Immature natural killer cell (primary cell): ENCODE measurements at regions not wholly inside any gene's neighbourhood (a gene's known extent, or its start where the extent isn't known, plus 50 kb on each side); places are given as distances from the start of the nearest gene placed in this dataset.
"Not testable (repeated sequence)": the region's sequence is repeated elsewhere in the genome, so short reads cannot be mapped to it uniquely, and the experiment has no call there.

Experiments used
- DNase-seq, 3 donors: peaks; one replicate each; pipeline ENCODE4 v3.0.0; 2022; ENCODE audit warnings: mixed read lengths in 1 of 3
- H3K27ac Mint-ChIP-seq, 6 donors: one replicate each; pipeline ENCODE4 v1.8.0; 2020; ENCODE audit warnings: mixed read lengths in 6 of 6, mild to moderate bottlenecking in 5 of 6, inconsistent platforms in 4 of 6, moderate library complexity in 3 of 6
- H3K27me3 Mint-ChIP-seq, 3 donors: one replicate each; pipeline ENCODE4 v1.8.0; 2020 to 2021; ENCODE audit warnings: low read depth in 3 of 3, mild to moderate bottlenecking in 3 of 3, mixed read lengths in 3 of 3, moderate library complexity in 3 of 3, inconsistent platforms in 1 of 3
- H3K36me3 Mint-ChIP-seq, 3 donors: one replicate each; pipeline ENCODE4 v1.8.0; 2020; ENCODE audit warnings: mixed read lengths in 3 of 3, inconsistent platforms in 2 of 3, mild to moderate bottlenecking in 2 of 3
- H3K4me1 Mint-ChIP-seq, 2 donors: one replicate each; pipeline ENCODE4 v1.8.0; 2020; ENCODE audit warnings: inconsistent platforms in 2 of 2, mild to moderate bottlenecking in 2 of 2, mixed read lengths in 2 of 2, moderate library complexity in 1 of 2
- H3K4me3 Mint-ChIP-seq, 5 donors: one replicate each; pipeline ENCODE4 v1.8.0; 2020; ENCODE audit warnings: mild to moderate bottlenecking in 5 of 5, mixed read lengths in 5 of 5, inconsistent platforms in 3 of 5, moderate library complexity in 3 of 5
- H3K9me3 Mint-ChIP-seq, 6 donors: one replicate each; pipeline ENCODE4 v1.8.0; 2020; ENCODE audit warnings: mild to moderate bottlenecking in 6 of 6, mixed read lengths in 6 of 6, inconsistent platforms in 4 of 6, moderate library complexity in 3 of 6

DNA sequence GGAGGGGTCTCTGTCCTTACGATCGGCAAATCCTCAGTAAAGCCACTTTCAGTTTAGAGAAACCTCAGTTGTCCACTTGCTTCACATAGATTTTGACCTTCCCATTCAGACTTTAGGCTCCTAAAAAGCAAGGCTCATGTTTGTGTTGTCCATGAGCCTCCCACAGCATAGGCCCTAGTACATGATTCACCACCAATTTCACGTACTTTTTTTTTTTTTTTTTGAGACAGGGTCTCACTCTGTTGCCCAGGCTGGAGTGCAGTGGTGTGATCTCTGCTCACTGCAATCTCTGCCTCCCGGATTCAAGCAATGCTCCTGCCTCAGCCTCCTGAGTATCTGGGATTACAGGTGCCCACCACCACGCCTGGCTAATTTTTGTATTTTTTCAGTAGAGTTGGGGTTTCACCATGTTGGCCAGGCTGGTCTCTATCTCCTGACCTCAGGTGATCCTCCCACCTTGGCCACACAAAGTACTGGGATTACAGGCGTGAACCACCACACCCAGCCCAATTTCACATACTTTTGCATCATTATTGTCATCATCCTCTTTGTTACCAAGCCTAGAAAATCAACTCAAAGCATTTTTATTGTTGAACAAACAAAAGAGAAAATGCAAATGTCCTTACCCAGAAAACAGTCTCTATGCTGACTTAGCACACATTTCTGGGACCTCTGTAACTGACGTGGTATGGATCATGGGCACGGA, 83.8 kb downstream of the VCPKMT start:
- DNase-seq, H3K4me3 Mint-ChIP-seq, H3K9me3 Mint-ChIP-seq, H3K27me3 Mint-ChIP-seq: not testable (repeated sequence)
- H3K36me3 Mint-ChIP-seq: peaks cover 10 to 46% (median 24%) of the 10 kb centered on the region in 3 donors
- peaks cover 33 to 48% of the 10 kb centered on the region in 2 donors for H3K4me1 Mint-ChIP-seq
- peak overlapping the region in 4 of 6 donors; percentile 16 to 65 (median 52) for H3K27ac Mint-ChIP-seq

DNA sequence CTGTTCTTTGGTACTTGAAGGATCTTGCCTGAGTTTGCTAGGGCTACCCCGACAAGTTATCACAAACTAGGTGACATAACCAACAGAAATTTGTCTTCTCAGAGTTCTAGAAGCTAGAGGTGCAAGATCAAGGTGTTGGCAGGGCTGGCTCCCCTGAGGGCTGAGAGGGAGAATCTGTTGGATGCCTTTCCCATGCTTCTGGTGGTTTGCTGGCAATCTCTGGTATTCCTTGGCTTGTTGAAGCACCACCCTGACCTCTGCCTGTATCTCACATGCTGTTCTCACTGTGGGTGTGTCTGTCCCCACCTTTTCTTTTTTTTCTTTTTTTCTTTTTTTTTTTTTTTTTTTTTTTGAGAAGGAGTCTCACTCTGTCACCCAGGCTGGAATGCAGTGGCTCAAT, 81.2 kb downstream of the VCPKMT start:
- peaks cover 0 to 2% (median 0%) of the 10 kb centered on the region in 3 donors for H3K27me3 Mint-ChIP-seq
- peaks cover 58 to 74% of the 10 kb centered on the region in 2 donors for H3K4me1 Mint-ChIP-seq
- no peaks in the 10 kb centered on the region for H3K9me3 Mint-ChIP-seq
- H3K36me3 Mint-ChIP-seq: peaks cover 12 to 42% (median 35%) of the 10 kb centered on the region in 3 donors
- no peak overlapping the region for H3K4me3 Mint-ChIP-seq
- no peak for DNase-seq
- H3K27ac Mint-ChIP-seq: peak overlapping the region in 1 of 6 donors; percentile 34

DNA sequence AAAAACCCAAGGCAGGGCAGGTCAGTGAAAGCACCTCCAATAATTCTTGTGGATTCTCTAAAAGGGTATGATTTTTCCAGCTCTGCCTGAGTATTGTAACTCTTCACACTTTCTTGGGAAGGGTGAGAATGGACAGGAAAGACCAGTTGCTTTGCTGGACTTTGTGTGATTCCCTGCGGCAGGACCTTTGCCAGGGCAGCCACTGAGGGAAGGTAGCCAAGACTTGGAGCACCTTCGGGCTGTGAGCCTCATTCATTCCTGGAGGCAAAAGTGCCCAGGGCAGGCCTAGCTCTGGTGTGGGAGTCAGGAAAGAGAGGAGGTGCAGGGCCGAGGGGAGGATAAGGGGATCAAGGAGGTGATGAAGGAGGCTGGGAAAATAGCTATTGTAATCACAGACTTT, 80.2 kb downstream of the VCPKMT start:
- H3K4me3 Mint-ChIP-seq: no peak overlapping the region
- peaks cover 64 to 78% of the 10 kb centered on the region in 2 donors for H3K4me1 Mint-ChIP-seq
- peaks cover 0 to 2% (median 0%) of the 10 kb centered on the region in 3 donors for H3K27me3 Mint-ChIP-seq
- H3K27ac Mint-ChIP-seq: no peak overlapping the region
- DNase-seq: no peak
- peaks cover 18 to 42% (median 31%) of the 10 kb centered on the region in 3 donors for H3K36me3 Mint-ChIP-seq
- no peaks in the 10 kb centered on the region for H3K9me3 Mint-ChIP-seq

DNA sequence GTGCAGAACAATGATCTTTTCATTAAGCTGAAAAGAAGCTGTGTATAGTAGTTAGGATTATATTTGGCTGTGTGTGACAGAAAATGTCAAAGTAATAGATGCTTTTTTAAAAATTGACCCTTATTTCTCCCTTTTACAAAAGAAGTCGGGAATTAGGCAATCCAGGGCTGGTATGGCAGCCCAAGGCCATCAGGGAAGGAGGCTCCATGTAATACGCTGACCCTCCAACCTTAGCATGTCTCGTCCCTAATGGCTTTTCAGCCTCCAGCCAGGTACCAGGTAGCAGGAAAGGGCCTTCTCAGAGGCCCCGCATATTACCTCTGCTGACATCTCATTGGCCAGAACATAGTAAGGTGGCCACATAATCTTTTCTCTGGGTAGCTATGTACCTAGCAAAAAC, 79.7 kb downstream of the VCPKMT start:
- peaks cover 0 to 2% (median 0%) of the 10 kb centered on the region in 3 donors for H3K27me3 Mint-ChIP-seq
- H3K27ac Mint-ChIP-seq: peak overlapping the region in 1 of 6 donors; percentile 65
- peaks cover 65 to 78% of the 10 kb centered on the region in 2 donors for H3K4me1 Mint-ChIP-seq

DNA sequence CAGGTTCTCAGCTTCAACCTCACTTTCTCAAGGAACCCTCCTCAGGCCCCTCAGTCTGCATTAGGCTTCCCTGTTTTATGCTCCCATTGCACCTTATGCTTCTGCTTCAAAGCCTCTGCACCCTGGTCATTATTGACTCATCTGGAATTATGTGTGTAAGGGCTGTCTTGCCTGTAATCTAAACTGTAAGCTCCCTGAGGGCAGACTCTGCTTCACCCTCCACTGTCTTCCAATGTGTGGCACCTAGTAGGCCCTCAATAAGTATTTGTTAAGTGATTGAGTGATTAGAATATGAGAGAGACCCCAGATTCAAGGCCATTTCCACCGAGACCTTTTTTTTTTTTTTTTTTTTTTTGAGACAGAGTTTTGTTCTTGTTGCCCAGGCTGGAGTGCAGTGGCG, 79.1 kb downstream of the VCPKMT start:
- Mint-ChIP-seq H3K36me3 (peaks cover 18 to 33% (median 25%) of the 10 kb centered on the region in 3 donors), H3K4me3 (no peak overlapping the region), H3K27ac (peak overlapping the region in 2 of 6 donors; percentile 12 to 65), H3K4me1 (peaks cover 63 to 76% of the 10 kb centered on the region in 2 donors), H3K27me3 (peaks cover 0 to 2% (median 0%) of the 10 kb centered on the region in 3 donors), H3K9me3 (no peaks in the 10 kb centered on the region)
- DNase-seq: no peak

More for the DNA sequence above, 79.7 kb downstream of the VCPKMT start:
- DNase-seq: no peak
- Mint-ChIP-seq H3K36me3 (peaks cover 18 to 39% (median 28%) of the 10 kb centered on the region in 3 donors), H3K4me3 (no peak overlapping the region), H3K9me3 (no peaks in the 10 kb centered on the region)

DNA sequence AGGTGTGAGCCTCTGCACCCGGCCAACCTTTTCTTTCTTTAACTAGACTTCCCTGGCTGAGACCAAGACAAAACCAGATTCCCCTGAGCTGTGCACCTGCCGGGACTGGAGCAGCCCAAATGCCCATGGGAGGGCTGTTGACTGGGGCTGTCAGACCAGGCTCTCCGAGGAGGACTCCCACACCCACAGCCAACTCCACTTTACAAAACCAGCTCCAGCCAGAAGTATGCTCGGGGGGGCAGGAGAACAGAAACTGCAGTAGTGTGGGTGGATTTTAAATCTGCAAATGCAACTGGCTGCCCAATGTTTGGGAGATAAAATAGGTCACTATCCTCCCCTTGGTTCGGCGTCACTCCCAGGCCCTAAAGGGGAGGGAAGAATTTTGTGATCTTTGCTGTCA, 78.5 kb downstream of the VCPKMT start:
- Mint-ChIP-seq H3K4me1 (peaks cover 61 to 71% of the 10 kb centered on the region in 2 donors), H3K36me3 (peaks cover 18 to 31% (median 25%) of the 10 kb centered on the region in 3 donors), H3K27me3 (peaks cover 0 to 2% (median 0%) of the 10 kb centered on the region in 3 donors), H3K9me3 (no peaks in the 10 kb centered on the region), H3K4me3 (peak overlapping the region in 1 of 5 donors; percentile 38), H3K27ac (peak overlapping the region in 5 of 6 donors; percentile 97 to 99 (median 99))
- no peak for DNase-seq

DNA sequence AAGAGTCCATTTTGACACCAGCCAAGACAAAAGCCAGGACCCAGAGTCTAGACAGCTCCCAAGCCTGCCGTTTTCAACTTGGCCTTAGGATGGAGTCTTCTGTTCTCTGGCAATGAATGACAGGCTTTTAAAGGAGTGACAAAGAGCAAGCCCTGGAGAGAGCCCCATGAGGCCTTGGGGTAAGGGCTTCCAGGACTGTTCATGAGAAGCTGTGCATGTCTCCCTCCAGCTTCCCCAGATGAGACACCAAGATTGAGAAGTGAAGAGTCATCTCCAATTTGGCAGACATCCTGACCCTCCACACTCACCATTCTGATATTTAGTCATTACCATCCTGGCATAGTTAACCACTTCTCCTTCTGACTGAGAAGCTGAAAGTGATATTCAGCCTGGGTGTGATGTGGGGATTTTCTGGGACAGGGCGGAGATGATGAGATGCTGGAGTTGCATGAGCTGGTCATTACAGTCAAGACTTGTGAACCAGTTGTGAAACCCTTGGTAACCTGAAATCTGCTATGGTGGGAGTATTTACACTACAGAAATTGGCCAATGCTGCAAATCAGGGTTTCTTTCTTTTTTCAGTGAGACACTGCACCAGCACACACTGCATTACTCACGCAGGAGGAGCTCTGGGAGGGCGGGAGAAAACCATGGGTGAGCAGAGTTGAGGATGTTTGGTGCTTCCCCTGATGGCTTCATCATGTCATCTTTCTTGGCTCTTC, 77.8 kb downstream of the VCPKMT start:
- DNase-seq: no peak
- Mint-ChIP-seq H3K27me3 (peaks cover 0 to 2% (median 0%) of the 10 kb centered on the region in 3 donors), H3K4me3 (peak overlapping the region in 3 of 5 donors; percentile 36 to 68 (median 66)), H3K4me1 (peaks cover 63 to 70% of the 10 kb centered on the region in 2 donors), H3K9me3 (no peaks in the 10 kb centered on the region), H3K27ac (peak overlapping the region; percentile 86 to 99 (median 98)), H3K36me3 (peaks cover 18 to 31% (median 25%) of the 10 kb centered on the region in 3 donors)

DNA sequence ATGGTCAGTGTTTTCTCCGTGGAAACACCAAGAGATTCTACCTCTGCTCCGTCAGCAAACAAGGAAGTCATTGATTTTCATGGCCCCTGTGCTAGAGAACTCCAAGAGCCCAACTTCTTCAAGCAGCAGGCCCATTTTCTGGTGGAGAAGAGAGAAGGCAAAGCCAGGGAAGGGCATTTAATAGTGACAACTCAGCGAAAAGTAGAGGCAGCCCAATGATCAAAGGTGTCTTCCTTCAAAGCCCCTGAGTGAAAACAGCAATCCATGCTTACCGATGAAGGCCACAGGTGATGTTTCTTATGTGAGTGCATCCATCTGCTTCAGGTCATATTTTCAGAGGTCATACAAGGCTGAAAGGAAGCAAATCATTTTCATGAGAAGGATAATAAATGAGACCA, 77.3 kb downstream of the VCPKMT start:
- Mint-ChIP-seq H3K4me1 (peaks cover 63 to 70% of the 10 kb centered on the region in 2 donors), H3K4me3 (peak overlapping the region in 4 of 5 donors; percentile 2 to 68 (median 51)), H3K27ac (peak overlapping the region; percentile 86 to 99 (median 98)), H3K36me3 (peaks cover 15 to 25% (median 22%) of the 10 kb centered on the region in 3 donors), H3K27me3 (peaks cover 0 to 4% (median 0%) of the 10 kb centered on the region in 3 donors), H3K9me3 (no peaks in the 10 kb centered on the region)
- DNase-seq: no peak

DNA sequence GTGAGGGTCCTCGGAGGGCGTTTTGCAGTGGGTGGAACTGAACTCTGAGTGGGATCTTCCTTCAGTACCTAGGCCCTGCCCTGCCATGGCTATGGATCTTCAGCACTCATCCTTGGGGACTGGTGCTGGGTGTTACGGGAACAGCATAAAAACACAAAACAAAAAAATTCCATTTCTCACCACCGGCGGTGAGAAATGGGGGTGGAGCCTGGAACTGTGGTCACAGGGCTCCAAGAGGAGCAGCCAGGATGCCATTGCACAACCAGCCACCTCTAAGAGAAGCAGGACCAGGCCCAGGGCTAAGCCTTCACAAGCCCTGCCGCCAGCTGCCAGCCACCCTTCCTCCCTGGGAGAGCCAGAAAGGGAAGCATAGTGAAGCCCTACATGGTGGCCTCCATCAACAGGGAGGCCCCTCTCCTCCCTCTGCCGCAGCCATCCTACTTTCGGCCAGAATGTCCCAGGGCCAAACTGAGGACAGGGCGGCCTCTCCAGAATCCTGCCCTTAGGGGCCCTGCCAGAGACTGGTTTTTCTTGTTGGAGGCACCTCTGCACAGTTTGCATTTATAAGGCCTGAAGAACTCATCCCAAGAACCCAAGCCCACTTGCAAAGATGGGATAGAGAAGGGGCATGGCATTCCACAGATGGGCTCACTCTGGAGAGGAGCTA, 76.5 kb downstream of the VCPKMT start:
- H3K27me3 Mint-ChIP-seq: peaks cover 0 to 7% (median 2%) of the 10 kb centered on the region in 3 donors
- peaks cover 66 to 76% of the 10 kb centered on the region in 2 donors for H3K4me1 Mint-ChIP-seq
- H3K9me3 Mint-ChIP-seq: no peaks in the 10 kb centered on the region
- DNase-seq: peak in 1 of 3 donors; percentile 23
- peaks cover 14 to 23% (median 21%) of the 10 kb centered on the region in 3 donors for H3K36me3 Mint-ChIP-seq
- H3K4me3 Mint-ChIP-seq: peak overlapping the region; percentile 77 to 92 (median 87)
- peak overlapping the region; percentile 97 to 99 (median 98) for H3K27ac Mint-ChIP-seq

DNA sequence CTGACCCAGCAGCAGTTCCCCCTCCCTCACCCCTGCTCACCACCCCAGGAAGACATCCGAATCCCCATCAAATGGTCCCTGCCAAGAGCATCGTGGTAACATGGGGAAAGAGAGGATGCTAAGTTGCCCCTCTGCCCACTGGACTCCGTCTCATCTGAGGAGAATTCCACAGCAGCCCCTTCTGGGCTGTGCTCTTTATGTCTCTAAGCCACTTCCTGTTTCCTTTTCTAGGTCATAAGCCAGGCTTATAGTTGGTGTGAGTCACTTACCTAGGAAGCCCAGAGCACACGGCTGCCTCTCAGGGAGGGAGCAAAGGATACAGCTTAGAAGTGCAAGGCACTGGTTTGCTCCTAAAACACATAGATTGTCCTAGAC, 76.0 kb downstream of the VCPKMT start:
- peak; percentile 55 to 64 (median 58) for DNase-seq
- H3K27me3 Mint-ChIP-seq: peaks cover 0 to 7% (median 2%) of the 10 kb centered on the region in 3 donors
- H3K36me3 Mint-ChIP-seq: peaks cover 14 to 23% (median 21%) of the 10 kb centered on the region in 3 donors
- H3K27ac Mint-ChIP-seq: peak overlapping the region; percentile 97 to 99 (median 98)
- no peaks in the 10 kb centered on the region for H3K9me3 Mint-ChIP-seq
- H3K4me3 Mint-ChIP-seq: peak overlapping the region; percentile 77 to 92 (median 87)
- H3K4me1 Mint-ChIP-seq: peaks cover 71 to 81% of the 10 kb centered on the region in 2 donors

DNA sequence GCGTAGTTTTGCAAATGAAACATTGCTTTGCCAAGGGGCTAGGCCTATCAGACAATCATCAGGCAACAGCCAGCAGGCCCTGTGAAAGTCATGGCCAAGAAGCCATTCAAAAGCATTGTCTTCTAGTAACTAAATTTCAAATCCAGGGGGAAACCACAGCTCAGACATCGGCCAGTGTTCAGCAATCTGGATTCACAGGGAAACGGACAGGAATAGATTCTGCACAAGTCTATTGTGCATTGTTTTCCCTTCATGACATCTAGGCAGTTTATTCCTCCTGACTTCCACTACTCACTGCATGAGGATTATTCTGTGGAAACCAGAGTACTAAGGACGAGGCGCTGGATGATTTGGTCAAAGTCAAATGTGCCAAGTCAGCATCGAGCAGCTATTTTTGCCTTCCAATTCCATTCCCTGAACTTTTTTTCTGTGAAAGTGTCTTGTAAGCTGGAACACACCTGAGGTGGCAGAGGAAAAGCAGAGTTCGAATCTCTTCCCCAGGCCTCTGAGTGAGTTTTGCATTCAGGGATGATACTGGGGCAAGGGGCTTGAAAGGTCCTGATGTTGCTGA, 75.4 kb downstream of the VCPKMT start:
- peak overlapping the region; percentile 97 to 99 (median 98) for H3K27ac Mint-ChIP-seq
- H3K4me3 Mint-ChIP-seq: peak overlapping the region; percentile 77 to 92 (median 87)
- H3K9me3 Mint-ChIP-seq: no peaks in the 10 kb centered on the region
- H3K4me1 Mint-ChIP-seq: peaks cover 76 to 87% of the 10 kb centered on the region in 2 donors
- no peak for DNase-seq
- H3K27me3 Mint-ChIP-seq: peaks cover 0 to 7% (median 4%) of the 10 kb centered on the region in 3 donors
- H3K36me3 Mint-ChIP-seq: peaks cover 14 to 26% (median 21%) of the 10 kb centered on the region in 3 donors

DNA sequence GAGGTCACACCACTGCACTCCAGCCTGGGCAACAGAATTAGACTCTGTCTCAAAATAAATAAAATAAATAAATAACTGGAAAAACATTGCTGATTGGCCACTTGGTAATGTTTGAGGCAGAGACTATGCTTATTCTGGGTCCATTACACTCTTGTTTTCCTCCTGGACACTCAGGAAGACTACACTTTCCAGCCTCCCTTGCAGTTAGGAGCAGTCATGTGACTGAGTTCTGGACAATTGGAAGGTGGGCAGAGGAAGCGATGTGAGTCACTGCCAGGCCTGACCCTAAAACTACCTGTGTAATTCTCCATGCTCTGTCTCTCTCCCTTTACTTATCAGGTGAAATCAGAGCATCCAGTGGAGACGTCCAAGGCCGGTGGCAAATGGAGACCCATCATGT, 74.4 kb downstream of the VCPKMT start:
- peaks cover 0 to 5% (median 4%) of the 10 kb centered on the region in 3 donors for H3K27me3 Mint-ChIP-seq
- H3K4me1 Mint-ChIP-seq: peaks cover 84 to 92% of the 10 kb centered on the region in 2 donors
- H3K36me3 Mint-ChIP-seq: peaks cover 14 to 28% (median 27%) of the 10 kb centered on the region in 3 donors
- H3K9me3 Mint-ChIP-seq: no peaks in the 10 kb centered on the region
- H3K27ac Mint-ChIP-seq: peak overlapping the region; percentile 22 to 82 (median 60)
- DNase-seq: no peak
- H3K4me3 Mint-ChIP-seq: peak overlapping the region in 1 of 5 donors; percentile 7
